CD14-positive monocyte (primary cell): ENCODE measurements at regions not wholly inside any gene's neighbourhood (a gene's known extent, or its start where the extent isn't known, plus 50 kb on each side); places are given as distances from the start of the nearest gene placed in this dataset.

Experiments
- DNase-seq, 3 donors: peaks; one replicate each; pipeline ENCODE4 v3.0.0-alpha.2; 2011 to 2022
- H2AFZ ChIP-seq: 2 replicates; pipeline ENCODE4 v1.6.0; 2012; ENCODE audit warnings: mild to moderate bottlenecking, low read depth, low read length, inconsistent platforms; ENCODE audit not compliant: insufficient read depth, poor library complexity, severe bottlenecking
- H3K27ac ChIP-seq, 2 donors: 1 replicate in 1 of 2; 2 replicates in 1 of 2; pipeline ENCODE4 v1.5.1; 2012 to 2013; ENCODE audit warnings: low read length in 2 of 2, control low read depth in 1 of 2, inconsistent platforms in 1 of 2, low read depth in 1 of 2, mild to moderate bottlenecking in 1 of 2
- H3K27me3 ChIP-seq, 2 donors: one replicate each; pipeline versions ENCODE4 v1.6.0 to v1.6.1; 2011 to 2013; ENCODE audit warnings: low read length in 2 of 2; ENCODE audit not compliant: control insufficient read depth in 2 of 2, insufficient read depth in 2 of 2
- H3K36me3 ChIP-seq, 2 donors: replicated peaks in 1 of 2; 1 replicate in 1 of 2; 2 replicates in 1 of 2; pipeline versions ENCODE4 v1.5.1 to v1.6.1; 2012 to 2013; ENCODE audit warnings: low read length in 2 of 2, control low read depth in 1 of 2, inconsistent platforms in 1 of 2, mild to moderate bottlenecking in 1 of 2; ENCODE audit not compliant: insufficient read depth in 2 of 2, control insufficient read depth in 1 of 2
- H3K4me1 ChIP-seq, 2 donors: 1 replicate in 1 of 2; 2 replicates in 1 of 2; pipeline versions ENCODE4 v1.5.1 to v1.6.1; 2012 to 2013; ENCODE audit warnings: low read length in 2 of 2, control low read depth in 1 of 2, inconsistent platforms in 1 of 2, mild to moderate bottlenecking in 1 of 2, moderate library complexity in 1 of 2; ENCODE audit not compliant: insufficient read depth in 2 of 2, control insufficient read depth in 1 of 2
- H3K4me2 ChIP-seq: replicated peaks from 2 replicates; pipeline ENCODE3; 2012; ENCODE audit warnings: low read length, moderate library complexity, mild to moderate bottlenecking; ENCODE audit not compliant: poor library complexity, severe bottlenecking; ENCODE audit errors: extremely low read depth
- H3K4me3 ChIP-seq, 3 experiments: fragments of 200-600 bp in 1 of 3; sonication (generic) in 1 of 3; replicated peaks in 1 of 3; 1 replicate in 2 of 3; 2 replicates in 1 of 3; pipeline ENCODE4 v1.5.1; 2011 to 2013; ENCODE audit warnings: low read length in 3 of 3, mild to moderate bottlenecking in 3 of 3, control low read depth in 2 of 3, low read depth in 2 of 3, inconsistent platforms in 1 of 3, moderate library complexity in 1 of 3
- H3K79me2 ChIP-seq: 2 replicates; pipeline ENCODE4 v1.6.0; 2012; ENCODE audit warnings: mild to moderate bottlenecking, control low read depth, inconsistent platforms, low read length, moderate library complexity; ENCODE audit not compliant: insufficient read depth
- H3K9ac ChIP-seq: 2 replicates; pipeline ENCODE4 v1.6.0; 2017; ENCODE audit warnings: low read length, mild to moderate bottlenecking; ENCODE audit not compliant: insufficient read depth, poor library complexity, severe bottlenecking
- H3K9me3 ChIP-seq, 2 donors: replicated peaks in 1 of 2; 1 replicate in 1 of 2; 2 replicates in 1 of 2; pipeline versions ENCODE4 v1.5.1 to v1.6.1; 2012 to 2013; ENCODE audit warnings: low read length in 2 of 2, control low read depth in 1 of 2; ENCODE audit not compliant: control insufficient read depth in 1 of 2, insufficient read depth in 1 of 2
- H4K20me1 ChIP-seq: 2 replicates; pipeline ENCODE4 v1.6.0; 2012; ENCODE audit warnings: mild to moderate bottlenecking, low read length, control low read depth, moderate library complexity; ENCODE audit not compliant: insufficient read depth
- H3K27ac Mint-ChIP-seq, 7 donors: one replicate each; pipeline ENCODE4 v1.8.0; 2020; ENCODE audit warnings: mild to moderate bottlenecking in 7 of 7, mixed read lengths in 7 of 7, moderate library complexity in 6 of 7, inconsistent platforms in 2 of 7
- H3K27me3 Mint-ChIP-seq, 3 donors: one replicate each; pipeline ENCODE4 v1.8.0; 2021 to 2022; ENCODE audit warnings: low read depth in 3 of 3, mild to moderate bottlenecking in 3 of 3, mixed read lengths in 3 of 3, moderate library complexity in 3 of 3, inconsistent platforms in 1 of 3
- H3K36me3 Mint-ChIP-seq, 2 donors: one replicate each; pipeline ENCODE4 v1.8.0; 2020; ENCODE audit warnings: mixed read lengths in 2 of 2, inconsistent platforms in 1 of 2, mild to moderate bottlenecking in 1 of 2
- H3K4me1 Mint-ChIP-seq: one replicate; pipeline ENCODE4 v1.8.0; 2020; ENCODE audit warnings: mild to moderate bottlenecking, mixed read lengths
- H3K4me3 Mint-ChIP-seq, 2 donors: one replicate each; pipeline ENCODE4 v1.8.0; 2020; ENCODE audit warnings: mild to moderate bottlenecking in 2 of 2, mixed read lengths in 2 of 2, moderate library complexity in 1 of 2
- H3K9me3 Mint-ChIP-seq, 7 donors: one replicate each; pipeline ENCODE4 v1.8.0; 2020 to 2022; ENCODE audit warnings: mixed read lengths in 7 of 7, mild to moderate bottlenecking in 6 of 7, moderate library complexity in 6 of 7, inconsistent platforms in 2 of 7
- WGBS: methylation state at CpG from one replicate; pipeline ENCODE4 v1.1.5; 2013; ENCODE audit warnings: missing lambda C conversion rate; ENCODE audit not compliant: insufficient coverage; 5-methylcytosine and 5-hydroxymethylcytosine counted together
- intact Hi-C, 2 donors: fragments of 100-400 bp; cut with micrococcal nuclease; formaldehyde crosslinking; loops; one replicate each; pipeline versions ENCODE4 v1.15.0 to v1.15.1; 2023
- TF ChIP-seq, protein P1 (sequence below): fragments of 200-600 bp; IDR thresholded peaks from one replicate; pipeline ENCODE4 v1.8.0; 2022; ENCODE audit warnings: antibody characterized with exemption, mild to moderate bottlenecking

DNA sequence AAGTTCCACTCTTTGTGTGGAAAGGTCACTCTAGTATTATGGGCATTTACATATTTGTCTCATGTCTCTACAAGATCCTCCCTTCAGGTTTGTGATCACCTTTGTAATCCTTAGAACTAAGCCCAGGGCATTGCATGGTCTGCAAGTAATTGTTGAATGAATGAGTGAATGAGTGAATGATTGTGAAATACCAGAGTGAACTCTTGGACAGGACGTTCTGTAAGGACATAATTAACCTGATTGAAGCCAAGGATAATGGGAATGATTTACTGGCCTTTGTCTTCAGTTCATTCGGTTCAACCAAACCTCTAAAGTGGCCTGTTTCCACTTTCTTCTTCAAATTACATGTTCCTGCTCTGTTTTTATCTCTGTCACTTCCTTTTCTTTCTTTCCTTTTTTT, 83.0 kb upstream of the TSPAN2 start:
- no peak overlapping the region for H3K4me3 Mint-ChIP-seq
- peaks cover 0 to 11% (median 2%) of the 10 kb centered on the region in 3 donors for H3K27me3 Mint-ChIP-seq
- peaks cover 0 to 6% (median 0%) of the 10 kb centered on the region in 7 donors for H3K9me3 Mint-ChIP-seq

DNA sequence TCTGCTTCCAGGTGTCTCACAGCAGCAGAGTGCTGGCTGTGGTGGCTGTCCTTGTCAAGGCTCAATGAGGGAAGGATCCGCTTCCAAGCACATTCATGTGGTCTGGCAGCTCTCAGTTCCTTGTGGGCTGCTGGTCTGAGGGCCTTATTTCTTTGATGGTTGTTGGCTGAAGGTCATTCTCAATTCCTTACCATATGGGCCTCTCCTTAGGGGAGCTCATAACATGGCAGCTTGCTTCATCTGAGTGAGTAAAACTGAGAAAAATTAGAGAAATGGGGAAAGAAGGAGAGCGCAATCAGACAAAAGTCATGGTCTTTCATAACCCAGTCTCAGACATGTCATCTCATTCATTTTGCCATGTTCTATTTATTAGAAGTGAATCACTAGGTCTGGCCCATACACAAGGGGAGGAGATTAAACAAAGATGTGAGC, 81.7 kb upstream of the TSPAN2 start:
- H3K27me3 ChIP-seq: no peaks in the 10 kb centered on the region
- H3K9me3 ChIP-seq: no peaks in the 10 kb centered on the region
- H3K4me2 ChIP-seq: no peak overlapping the region
- H3K27ac Mint-ChIP-seq: no peak overlapping the region
- H3K4me1 Mint-ChIP-seq: no peaks in the 10 kb centered on the region
- no peaks in the 10 kb centered on the region for H3K4me1 ChIP-seq
- H3K9ac ChIP-seq: no peak overlapping the region
- no peak overlapping the region for H2AFZ ChIP-seq
- no peaks in the 10 kb centered on the region for H3K79me2 ChIP-seq
- H3K9me3 Mint-ChIP-seq: peaks cover 0 to 6% (median 0%) of the 10 kb centered on the region in 7 donors
- TF ChIP-seq, protein P1, sequence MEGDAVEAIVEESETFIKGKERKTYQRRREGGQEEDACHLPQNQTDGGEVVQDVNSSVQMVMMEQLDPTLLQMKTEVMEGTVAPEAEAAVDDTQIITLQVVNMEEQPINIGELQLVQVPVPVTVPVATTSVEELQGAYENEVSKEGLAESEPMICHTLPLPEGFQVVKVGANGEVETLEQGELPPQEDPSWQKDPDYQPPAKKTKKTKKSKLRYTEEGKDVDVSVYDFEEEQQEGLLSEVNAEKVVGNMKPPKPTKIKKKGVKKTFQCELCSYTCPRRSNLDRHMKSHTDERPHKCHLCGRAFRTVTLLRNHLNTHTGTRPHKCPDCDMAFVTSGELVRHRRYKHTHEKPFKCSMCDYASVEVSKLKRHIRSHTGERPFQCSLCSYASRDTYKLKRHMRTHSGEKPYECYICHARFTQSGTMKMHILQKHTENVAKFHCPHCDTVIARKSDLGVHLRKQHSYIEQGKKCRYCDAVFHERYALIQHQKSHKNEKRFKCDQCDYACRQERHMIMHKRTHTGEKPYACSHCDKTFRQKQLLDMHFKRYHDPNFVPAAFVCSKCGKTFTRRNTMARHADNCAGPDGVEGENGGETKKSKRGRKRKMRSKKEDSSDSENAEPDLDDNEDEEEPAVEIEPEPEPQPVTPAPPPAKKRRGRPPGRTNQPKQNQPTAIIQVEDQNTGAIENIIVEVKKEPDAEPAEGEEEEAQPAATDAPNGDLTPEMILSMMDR: no peak
- H3K4me3 ChIP-seq: no peak overlapping the region
- H3K36me3 Mint-ChIP-seq: no peaks in the 10 kb centered on the region
- H3K27ac ChIP-seq: no peak overlapping the region
- no CpG with 5 or more reads among the region's 2 CpGs for WGBS
- peaks cover 0 to 12% (median 6%) of the 10 kb centered on the region in 3 donors for H3K27me3 Mint-ChIP-seq
- no peak for DNase-seq
- no peaks in the 10 kb centered on the region for H4K20me1 ChIP-seq
- intact Hi-C loops: no loop called here
- H3K4me3 Mint-ChIP-seq: no peak overlapping the region
- no peaks in the 10 kb centered on the region for H3K36me3 ChIP-seq

More for the DNA sequence above, 83.0 kb upstream of the TSPAN2 start:
- Histone ChIP-seq H3K4me3 (no peak overlapping the region), H3K36me3 (no peaks in the 10 kb centered on the region), H3K9ac (no peak overlapping the region), H3K9me3 (no peaks in the 10 kb centered on the region), H3K79me2 (no peaks in the 10 kb centered on the region), H3K4me1 (no peaks in the 10 kb centered on the region), H3K27ac (no peak overlapping the region), H2AFZ (no peak overlapping the region), H4K20me1 (no peaks in the 10 kb centered on the region), H3K4me2 (no peak overlapping the region), H3K27me3 (no peaks in the 10 kb centered on the region)
- DNase-seq: no peak
- Mint-ChIP-seq H3K36me3 (no peaks in the 10 kb centered on the region), H3K27ac (no peak overlapping the region), H3K4me1 (no peaks in the 10 kb centered on the region)
- TF ChIP-seq, protein P1: no peak
- intact Hi-C loops: no loop called here
- 36% methylated on average over 2 of the region's 2 CpGs for WGBS
